ENCODE measurements at regions not wholly inside any gene's neighbourhood (a gene's known extent, or its start where the extent isn't known, plus 50 kb on each side); places are given as distances from the start of the nearest gene placed in this dataset.
"Not testable (repeated sequence)": the region's sequence is repeated elsewhere in the genome, so short reads cannot be mapped to it uniquely, and the experiment has no call there.

- no peak for DNase-seq (ENCODE audit: low read depth)
Observed at GRCh38 chr2:20499387-20499786, 52.5 kb downstream of the RHOB start.

GRCh38 chr2:20501974-20502373 is 55.1 kb downstream of the RHOB start:
- DNase-seq (ENCODE audit: low read depth) = no peak

DNA sequence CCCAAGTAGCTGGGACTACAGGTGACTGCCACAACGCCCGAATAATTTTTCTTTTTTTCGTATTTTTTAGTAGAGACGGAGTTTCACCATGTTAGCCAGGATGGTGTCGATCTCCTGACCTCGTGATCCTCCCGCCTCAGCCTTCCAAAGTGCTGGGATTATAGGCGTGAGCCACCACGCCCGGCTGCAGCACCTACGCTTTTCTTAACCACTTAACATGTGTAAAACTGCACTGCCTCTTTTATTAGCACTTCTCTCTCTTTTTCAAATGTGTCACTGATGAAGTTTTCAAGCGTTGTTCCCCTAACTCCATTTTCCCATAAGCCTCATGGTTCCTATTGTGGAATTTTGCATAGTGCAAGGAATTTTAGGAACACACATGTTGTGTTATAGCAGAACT is 55.6 kb downstream of the RHOB start:
- not testable (repeated sequence) for DNase-seq (ENCODE audit: low read depth)

GRCh38 chr2:20504174-20504573 is 57.3 kb downstream of the RHOB start:
- DNase-seq (ENCODE audit: low read depth) = no peak

DNA sequence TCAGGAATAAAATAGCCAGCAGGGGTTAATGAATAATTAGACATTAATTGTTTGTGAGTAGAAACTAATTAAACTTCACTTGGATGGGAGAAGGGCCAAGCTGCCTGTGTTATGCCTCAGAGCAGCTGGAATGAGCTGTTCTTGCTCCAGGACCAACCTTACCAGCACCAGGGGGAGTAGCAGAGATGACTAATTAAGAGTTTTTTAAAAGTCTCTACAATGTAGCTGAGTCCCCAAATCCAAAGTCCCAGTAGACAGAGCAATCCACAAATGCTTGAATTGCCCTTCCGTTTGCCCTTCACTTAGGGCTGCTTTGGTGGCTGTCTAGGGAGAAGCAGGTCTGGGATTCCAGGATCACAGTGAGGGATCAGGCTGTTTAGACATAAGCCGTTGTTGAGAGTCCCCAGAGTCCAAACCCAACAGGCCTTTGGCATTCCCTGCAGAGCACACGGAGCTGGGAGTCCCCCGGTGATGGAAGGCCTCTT is 59.4 kb downstream of the RHOB start:
- no peak for DNase-seq (ENCODE audit: low read depth)

GRCh38 chr2:20507166-20507692 is 60.4 kb downstream of the RHOB start:
- no peak for DNase-seq (ENCODE audit: low read depth)

DNA sequence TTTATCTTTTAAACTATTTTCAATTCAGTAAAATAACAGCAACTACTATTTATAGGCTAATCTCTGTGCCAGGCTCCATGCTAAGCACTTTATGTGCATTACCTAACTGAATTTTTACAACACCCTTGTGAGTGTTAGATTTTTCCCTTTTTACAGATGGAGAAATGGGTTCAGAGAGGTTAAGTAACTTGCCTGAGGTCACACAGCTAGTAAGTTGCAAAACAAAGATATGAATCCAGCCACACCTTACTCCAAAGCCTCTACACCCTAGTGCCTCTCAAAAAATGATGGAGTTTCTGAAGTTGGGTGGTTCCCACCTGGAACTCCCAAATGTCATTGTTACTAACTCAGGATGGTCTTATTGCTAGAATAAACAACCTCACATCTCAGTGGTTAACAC is 60.8 kb downstream of the RHOB start:
- DNase-seq (ENCODE audit: low read depth) = no peak

DNA sequence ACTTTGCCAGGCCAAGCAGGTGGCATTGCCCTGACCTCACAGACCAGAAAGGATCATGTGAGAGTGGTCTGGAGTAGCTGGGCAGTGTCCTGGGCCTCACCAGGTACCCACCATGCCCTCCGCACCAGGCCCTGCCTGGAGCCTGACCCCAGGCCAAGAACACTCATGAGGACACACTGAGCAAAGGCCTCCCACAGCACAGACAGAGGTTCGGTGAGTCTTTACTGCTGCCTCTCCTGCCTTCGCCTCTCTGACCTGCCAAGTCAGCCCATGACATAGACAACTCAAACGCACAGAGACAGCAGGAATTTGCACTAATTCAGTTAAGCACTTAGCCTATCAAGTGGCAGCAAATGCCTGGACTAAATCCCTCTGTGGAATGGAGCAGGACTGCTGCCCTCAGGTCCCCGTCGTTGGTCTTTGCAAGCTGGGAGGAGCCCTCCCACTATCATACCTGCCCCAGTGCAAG is 62.5 kb downstream of the RHOB start:
- no peak for DNase-seq (ENCODE audit: low read depth)

- no peak for DNase-seq (ENCODE audit: low read depth)
Observed at GRCh38 chr2:20509770-20510490, 63.1 kb downstream of the RHOB start.

DNA sequence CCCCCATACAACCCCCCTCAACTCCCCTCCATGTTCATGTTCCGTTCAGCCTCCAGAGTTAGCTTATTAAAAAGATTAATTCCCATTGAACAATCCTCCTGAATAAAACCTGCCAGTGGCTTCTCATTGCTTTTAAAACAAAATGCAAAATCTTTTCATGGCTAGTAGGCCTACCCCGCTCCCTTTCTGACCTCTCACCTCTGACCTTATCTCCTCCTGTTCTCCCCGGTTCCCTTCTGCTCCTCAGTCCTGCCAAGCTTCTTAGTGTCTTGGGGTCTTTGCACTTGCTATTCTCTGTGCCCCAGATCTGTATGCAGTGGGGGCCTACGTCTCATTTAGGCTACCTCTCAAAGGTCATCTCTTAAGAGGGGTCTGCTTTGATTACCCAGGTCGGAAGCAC is 64.3 kb downstream of the RHOB start:
- DNase-seq (ENCODE audit: low read depth) = no peak

GRCh38 chr2:20512061-20512605 is 65.3 kb downstream of the RHOB start:
- DNase-seq (ENCODE audit: low read depth) = no peak

DNA sequence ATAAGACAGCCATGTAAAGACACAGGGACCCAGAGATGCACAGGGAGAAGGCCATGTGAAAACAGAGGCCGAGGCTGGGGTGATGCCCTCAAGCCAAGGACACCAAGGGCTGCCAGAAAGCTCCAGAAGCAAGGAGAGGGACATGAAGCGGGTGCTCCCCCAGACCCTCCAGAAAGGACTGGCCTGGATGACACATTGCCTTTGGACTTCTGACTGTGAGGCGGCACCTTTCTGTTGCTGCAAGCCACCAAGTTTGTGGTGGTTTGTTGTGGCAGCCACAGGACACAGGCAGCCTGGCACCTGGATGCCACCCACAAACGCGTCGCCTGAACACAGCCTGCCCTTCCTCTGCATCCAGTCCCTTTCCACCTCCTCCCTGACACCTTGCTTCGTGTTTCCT is 67.1 kb downstream of the RHOB start:
- no peak for DNase-seq (ENCODE audit: low read depth)

DNA sequence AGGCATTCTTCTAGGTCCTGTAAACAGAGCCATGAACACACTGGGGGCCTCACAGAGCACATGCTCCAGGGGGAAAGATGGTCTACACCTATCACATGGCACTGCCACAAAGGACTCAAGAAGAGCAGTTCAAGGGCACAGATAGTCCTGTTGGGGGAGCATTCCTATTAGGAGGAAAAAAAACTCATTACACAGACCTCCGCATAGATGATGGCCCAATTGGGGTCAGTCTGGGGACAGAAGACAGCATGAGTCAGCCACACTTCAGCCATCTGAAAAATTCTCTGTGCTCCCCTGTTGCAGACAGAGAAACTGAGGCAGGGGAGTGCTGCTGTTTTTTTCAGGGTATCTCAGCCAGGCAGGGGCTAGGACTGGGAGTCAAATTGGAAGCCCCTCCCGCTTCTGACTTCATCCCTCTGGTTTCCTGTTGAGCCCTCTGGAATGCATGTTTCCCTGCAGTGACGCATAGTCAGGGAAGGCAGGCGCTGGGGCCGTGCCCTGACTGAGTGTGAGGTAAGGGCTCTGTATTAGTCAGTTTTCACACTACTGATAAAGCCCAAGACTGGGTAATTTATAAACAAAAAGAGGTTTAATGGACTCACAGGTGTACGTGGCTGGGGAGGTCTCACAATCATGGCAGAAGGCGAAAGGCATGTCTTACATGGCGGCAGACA is 67.9 kb downstream of the RHOB start:
- no peak for DNase-seq (ENCODE audit: low read depth)

- no peak for DNase-seq (ENCODE audit: low read depth)
Observed at GRCh38 chr2:20515290-20516220, 68.7 kb downstream of the RHOB start.

DNA sequence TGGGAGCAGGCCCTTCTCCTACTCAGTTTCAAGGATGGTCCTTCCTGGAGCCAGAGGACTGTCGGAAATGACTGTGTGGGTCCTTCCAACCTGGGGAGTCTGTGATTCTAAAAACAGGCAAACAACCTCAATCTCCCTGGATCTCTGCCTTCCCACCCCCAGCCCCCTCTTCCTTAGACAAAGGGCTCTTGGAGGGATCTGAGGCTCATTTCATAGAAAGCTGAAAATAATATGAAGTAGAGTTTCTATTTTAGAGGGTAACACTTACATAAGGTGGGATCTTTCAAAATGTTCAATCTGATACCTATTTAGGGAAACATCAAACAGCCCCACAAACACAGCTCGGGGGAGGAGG is 69.4 kb downstream of the RHOB start:
- DNase-seq (ENCODE audit: low read depth) = no peak

DNA sequence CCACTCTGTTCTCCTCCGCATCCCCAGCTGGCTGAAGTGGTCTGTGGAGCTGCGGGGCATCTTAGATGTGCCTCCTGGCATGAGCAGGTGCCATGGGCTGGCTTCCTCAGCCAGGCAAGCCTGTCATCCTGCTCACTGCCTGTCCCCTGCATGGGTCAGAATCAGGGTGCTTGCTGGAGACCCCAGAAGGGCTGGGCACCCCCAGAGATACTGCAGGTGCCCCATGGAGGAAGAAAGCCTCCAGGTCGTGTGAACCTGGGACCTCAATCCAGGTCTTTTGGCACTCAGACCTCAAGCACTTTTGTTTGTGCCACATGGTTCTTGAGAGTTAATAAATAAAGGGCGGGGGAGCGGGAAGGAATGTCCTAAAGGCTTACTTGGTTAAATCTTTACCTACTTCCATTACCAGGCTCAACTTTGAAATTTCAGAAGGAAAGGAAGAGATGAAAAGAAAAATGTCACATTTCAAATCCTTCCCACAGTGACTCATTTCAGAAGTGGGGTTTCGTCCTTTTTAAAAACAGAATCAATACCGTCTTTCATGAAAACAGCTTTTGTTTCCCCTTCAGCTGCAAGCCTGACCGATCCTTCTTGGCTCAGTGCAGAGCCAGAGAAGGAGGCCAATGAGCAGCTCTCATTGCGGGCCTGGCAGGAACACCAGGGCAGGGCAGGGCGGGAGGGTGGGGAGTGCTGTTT is 69.9 kb downstream of the RHOB start:
- no peak for DNase-seq (ENCODE audit: low read depth)

DNA sequence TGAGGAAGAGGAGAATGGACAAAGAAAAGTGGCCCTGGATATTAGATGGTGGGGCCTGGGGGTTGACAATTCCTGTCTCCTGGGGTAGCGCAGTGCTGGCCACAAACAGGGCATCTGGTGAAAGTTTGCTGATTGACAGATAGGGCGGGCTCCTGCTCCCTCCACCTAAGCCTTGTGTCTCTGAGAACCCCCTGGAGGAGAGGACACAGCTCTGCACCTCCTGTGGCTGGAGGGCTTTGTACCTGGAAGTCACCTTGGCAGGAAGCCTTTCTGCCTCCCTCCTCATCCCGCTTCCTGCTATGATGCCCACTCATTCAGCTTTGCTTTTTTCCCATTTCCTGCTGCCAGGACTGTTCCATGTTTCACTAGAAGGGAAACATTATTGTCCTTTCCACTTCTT is 72.4 kb downstream of the RHOB start:
- DNase-seq (ENCODE audit: low read depth) = no peak

DNA sequence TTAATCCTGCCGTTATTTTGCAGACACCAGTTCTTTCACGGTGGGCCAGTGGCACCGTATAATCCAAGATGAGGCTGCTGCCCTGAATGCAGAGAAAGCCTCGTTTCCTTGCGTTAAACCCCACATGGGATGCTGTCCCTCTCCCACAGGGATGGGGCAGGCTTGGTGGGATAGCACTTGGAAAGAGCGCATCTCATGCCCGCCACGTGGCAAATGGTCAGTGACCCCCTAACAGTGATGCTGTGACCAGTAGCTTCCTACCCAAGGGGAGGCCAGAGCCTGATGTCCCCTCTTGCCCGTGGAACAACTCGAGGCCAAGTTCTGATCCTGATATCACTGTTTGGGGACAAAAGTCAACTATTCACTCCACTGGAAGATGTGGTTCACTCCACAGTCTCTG is 73.3 kb downstream of the RHOB start:
- no peak for DNase-seq (ENCODE audit: low read depth)

DNA sequence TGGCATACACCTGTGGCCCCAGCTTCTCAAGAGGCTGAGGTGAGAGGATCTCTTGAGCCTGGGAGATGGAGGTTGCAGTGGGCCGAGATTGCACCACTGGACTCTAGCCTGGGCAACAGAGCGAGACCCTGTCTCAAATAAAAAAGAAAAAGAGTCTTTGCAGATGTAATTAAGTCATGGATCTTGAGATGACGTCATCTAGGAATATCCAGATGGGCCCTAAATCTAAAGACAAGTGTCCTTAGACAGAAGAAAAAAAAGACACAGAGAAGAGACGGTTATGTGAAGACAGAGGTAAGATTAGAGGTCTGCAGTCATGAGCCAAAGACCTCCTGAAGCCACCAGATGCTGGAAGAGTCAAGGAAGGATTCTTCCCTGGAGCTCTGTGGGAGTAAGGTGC is 74.3 kb downstream of the RHOB start:
- DNase-seq (ENCODE audit: low read depth) = no peak

DNA sequence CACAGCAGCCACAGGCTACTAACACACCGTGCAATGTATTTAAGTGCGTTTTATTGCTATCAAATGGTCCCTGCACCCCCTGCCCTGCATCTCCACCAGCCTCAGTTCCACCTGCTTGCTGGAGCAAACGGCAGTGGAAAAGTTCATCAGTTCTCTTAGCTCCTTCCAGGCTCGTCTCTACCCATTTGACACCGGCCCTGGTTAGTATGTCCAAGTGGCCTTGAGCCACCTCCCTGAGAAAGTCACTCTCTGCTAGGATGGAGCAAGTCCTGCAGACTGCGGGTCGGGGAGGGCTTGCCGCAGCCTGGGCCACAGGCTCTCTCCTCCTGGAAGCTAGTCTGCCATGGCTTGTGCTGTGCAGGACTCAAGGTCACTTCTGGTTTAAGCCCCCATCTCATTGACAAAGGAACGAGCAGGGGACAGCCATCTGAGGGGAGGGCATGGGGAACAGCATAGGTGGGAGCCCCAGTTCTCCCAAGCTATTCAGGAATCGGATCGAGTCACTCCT is 74.9 kb downstream of the RHOB start:
- DNase-seq (ENCODE audit: low read depth) = no peak

GRCh38 chr2:20523073-20523798 is 76.4 kb downstream of the RHOB start:
- DNase-seq (ENCODE audit: low read depth) = no peak
